ENCODE measurements at regions not wholly inside any gene's neighbourhood (a gene's known extent, or its start where the extent isn't known, plus 50 kb on each side); places are given as distances from the start of the nearest gene placed in this dataset.

DNA sequence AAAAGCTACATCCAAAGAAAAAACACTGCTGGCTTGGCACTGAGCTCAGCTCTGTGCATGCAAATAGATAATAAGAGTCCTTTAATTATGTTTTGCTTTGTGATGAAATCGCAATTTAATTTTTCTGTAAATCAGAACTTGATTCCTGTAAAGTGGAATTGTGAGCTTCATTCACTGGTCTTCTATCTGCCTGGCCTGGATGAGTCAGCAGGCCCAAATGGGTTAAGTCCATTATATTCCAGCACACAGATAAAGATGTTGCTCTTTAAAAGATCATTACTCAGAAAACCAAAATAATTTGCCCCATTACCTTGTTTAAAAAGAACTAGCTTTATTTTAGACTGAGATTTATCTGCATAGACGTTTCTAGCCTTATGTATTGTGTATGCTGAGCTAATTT lies 90.4 kb downstream of the CARTPT start:
- DNase-seq (ENCODE audit: low read depth in 2 of 2) = peak in 1 of 2 donors; percentile 52
- Histone ChIP-seq H3K4me2 (ENCODE audit: extremely low read depth, insufficient read depth, low read length) (no peak overlapping the region), H3K4me1 (ENCODE audit: control insufficient read depth, extremely low read depth, insufficient read depth, low read length) (no peaks in the 10 kb centered on the region), H3K9ac (ENCODE audit: insufficient read depth, low read length) (no peak overlapping the region), H2AFZ (ENCODE audit: low read length) (no peak overlapping the region), H3K9me3 (ENCODE audit: control insufficient read depth, insufficient read depth, low read depth, low read length) (no peaks in the 10 kb centered on the region), H3K79me2 (ENCODE audit: control insufficient read depth, insufficient read depth, low read length) (no peaks in the 10 kb centered on the region), H3K27ac (ENCODE audit: insufficient read depth, low read length) (no peak overlapping the region), H4K20me1 (ENCODE audit: control insufficient read depth, extremely low read depth, insufficient read depth, low read length) (no peaks in the 10 kb centered on the region), H3K4me3 (replicated peaks in 1 of 4; ENCODE audit: control extremely low read depth in 1 of 4, insufficient read depth in 1 of 4, low read depth in 3 of 4, low read length in 4 of 4) (no peak overlapping the region), H3K27me3 (ENCODE audit: control insufficient read depth, insufficient read depth, low read length) (peaks cover 8% of the 10 kb centered on the region), H3K36me3 (ENCODE audit: control insufficient read depth, insufficient read depth, low read length) (no peaks in the 10 kb centered on the region)
- TF ChIP-seq EZH2 (IDR thresholded peaks at IDR 0.05; ENCODE audit: low read length, missing control alignments) = no peak
- TF ChIP-seq, protein P1, sequence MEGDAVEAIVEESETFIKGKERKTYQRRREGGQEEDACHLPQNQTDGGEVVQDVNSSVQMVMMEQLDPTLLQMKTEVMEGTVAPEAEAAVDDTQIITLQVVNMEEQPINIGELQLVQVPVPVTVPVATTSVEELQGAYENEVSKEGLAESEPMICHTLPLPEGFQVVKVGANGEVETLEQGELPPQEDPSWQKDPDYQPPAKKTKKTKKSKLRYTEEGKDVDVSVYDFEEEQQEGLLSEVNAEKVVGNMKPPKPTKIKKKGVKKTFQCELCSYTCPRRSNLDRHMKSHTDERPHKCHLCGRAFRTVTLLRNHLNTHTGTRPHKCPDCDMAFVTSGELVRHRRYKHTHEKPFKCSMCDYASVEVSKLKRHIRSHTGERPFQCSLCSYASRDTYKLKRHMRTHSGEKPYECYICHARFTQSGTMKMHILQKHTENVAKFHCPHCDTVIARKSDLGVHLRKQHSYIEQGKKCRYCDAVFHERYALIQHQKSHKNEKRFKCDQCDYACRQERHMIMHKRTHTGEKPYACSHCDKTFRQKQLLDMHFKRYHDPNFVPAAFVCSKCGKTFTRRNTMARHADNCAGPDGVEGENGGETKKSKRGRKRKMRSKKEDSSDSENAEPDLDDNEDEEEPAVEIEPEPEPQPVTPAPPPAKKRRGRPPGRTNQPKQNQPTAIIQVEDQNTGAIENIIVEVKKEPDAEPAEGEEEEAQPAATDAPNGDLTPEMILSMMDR (conservative IDR thresholded peaks at IDR 0.05 in 1 of 2, IDR thresholded peaks at IDR 0.05 in 1 of 2; ENCODE audit: low read depth in 1 of 2, low read length in 2 of 2) = no peak

DNA sequence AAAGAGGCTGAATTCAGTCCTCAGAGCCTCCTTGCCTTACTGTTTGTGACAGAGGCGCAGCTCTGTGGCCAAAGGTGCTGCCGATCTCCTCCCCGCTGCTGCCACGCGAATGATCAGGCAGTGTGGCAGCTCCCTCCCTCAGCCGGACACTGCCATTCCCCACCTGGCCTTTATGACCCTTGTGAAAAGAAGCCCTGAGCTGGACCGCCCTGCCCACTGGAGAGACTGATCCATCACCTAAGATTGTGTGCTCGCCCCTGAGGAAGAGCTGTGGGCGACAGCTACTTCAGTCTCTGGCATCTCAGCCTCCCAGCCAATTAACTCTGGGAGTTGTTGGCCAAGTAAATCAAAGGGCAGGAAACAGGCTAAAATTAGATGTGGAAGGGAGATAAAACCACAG lies 90.9 kb downstream of the CARTPT start:
- Histone ChIP-seq H3K9ac (ENCODE audit: insufficient read depth, low read length) (no peak overlapping the region), H3K36me3 (ENCODE audit: control insufficient read depth, insufficient read depth, low read length) (no peaks in the 10 kb centered on the region), H3K27ac (ENCODE audit: insufficient read depth, low read length) (no peak overlapping the region), H3K4me1 (ENCODE audit: control insufficient read depth, extremely low read depth, insufficient read depth, low read length) (no peaks in the 10 kb centered on the region), H3K27me3 (ENCODE audit: control insufficient read depth, insufficient read depth, low read length) (peaks cover 8% of the 10 kb centered on the region), H3K9me3 (ENCODE audit: control insufficient read depth, insufficient read depth, low read depth, low read length) (no peaks in the 10 kb centered on the region), H3K4me3 (replicated peaks in 1 of 4; ENCODE audit: control extremely low read depth in 1 of 4, insufficient read depth in 1 of 4, low read depth in 3 of 4, low read length in 4 of 4) (no peak overlapping the region), H3K79me2 (ENCODE audit: control insufficient read depth, insufficient read depth, low read length) (no peaks in the 10 kb centered on the region), H4K20me1 (ENCODE audit: control insufficient read depth, extremely low read depth, insufficient read depth, low read length) (no peaks in the 10 kb centered on the region), H3K4me2 (ENCODE audit: extremely low read depth, insufficient read depth, low read length) (no peak overlapping the region), H2AFZ (ENCODE audit: low read length) (no peak overlapping the region)
- no peak for DNase-seq (ENCODE audit: low read depth in 2 of 2)
- TF ChIP-seq, protein P1 (conservative IDR thresholded peaks at IDR 0.05 in 1 of 2, IDR thresholded peaks at IDR 0.05 in 1 of 2; ENCODE audit: low read depth in 1 of 2, low read length in 2 of 2) = no peak
- TF ChIP-seq EZH2 (IDR thresholded peaks at IDR 0.05; ENCODE audit: low read length, missing control alignments) = no peak

DNA sequence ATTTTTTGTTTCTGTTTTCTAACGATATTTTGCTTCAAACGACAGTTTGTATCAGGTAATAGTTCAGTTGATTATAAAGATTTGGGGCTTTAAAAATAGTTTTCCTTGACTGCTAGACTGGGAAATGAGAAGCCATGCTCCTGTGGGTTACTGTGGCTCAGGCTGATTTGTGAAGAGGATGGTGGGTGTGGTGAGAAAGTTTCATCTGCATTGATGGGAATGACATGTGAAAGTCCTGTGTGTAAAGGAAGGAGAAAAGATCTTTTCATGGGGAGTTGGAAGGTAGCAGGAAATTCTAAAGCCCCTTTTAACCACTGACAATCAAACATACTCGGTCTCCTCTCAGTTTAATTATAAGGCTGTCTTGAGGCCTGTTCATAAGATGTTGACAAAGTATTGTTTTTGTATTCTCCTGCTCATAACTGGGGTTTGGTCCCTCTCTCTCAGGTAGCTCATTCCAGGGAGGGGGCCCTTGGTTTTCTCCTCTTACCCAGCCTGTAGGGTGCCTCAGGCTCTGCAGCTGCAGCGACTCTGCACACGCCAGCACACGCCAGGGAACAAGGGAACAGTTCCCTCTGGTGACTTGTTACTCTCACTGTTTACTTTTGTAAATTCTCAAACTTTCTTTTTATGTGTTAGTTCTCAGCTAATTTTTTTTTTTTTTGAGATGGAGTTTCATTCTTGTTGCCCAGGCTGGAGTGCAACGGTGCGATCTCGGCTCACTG lies 91.6 kb downstream of the CARTPT start:
- H3K27me3 ChIP-seq (ENCODE audit: control insufficient read depth, insufficient read depth, low read length) = peaks cover 8% of the 10 kb centered on the region
- H3K4me3 ChIP-seq (replicated peaks in 1 of 4; ENCODE audit: control extremely low read depth in 1 of 4, insufficient read depth in 1 of 4, low read depth in 3 of 4, low read length in 4 of 4) = no peak overlapping the region
- H2AFZ ChIP-seq (ENCODE audit: low read length) = no peak overlapping the region
- no peak overlapping the region for H3K4me2 ChIP-seq (ENCODE audit: extremely low read depth, insufficient read depth, low read length)
- no peak for DNase-seq (ENCODE audit: low read depth in 2 of 2)
- H3K27ac ChIP-seq (ENCODE audit: insufficient read depth, low read length) = no peak overlapping the region
- H3K79me2 ChIP-seq (ENCODE audit: control insufficient read depth, insufficient read depth, low read length) = no peaks in the 10 kb centered on the region
- no peaks in the 10 kb centered on the region for H3K4me1 ChIP-seq (ENCODE audit: control insufficient read depth, extremely low read depth, insufficient read depth, low read length)
- no peak overlapping the region for H3K9ac ChIP-seq (ENCODE audit: insufficient read depth, low read length)
- H3K36me3 ChIP-seq (ENCODE audit: control insufficient read depth, insufficient read depth, low read length) = no peaks in the 10 kb centered on the region
- no peaks in the 10 kb centered on the region for H3K9me3 ChIP-seq (ENCODE audit: control insufficient read depth, insufficient read depth, low read depth, low read length)
- no peaks in the 10 kb centered on the region for H4K20me1 ChIP-seq (ENCODE audit: control insufficient read depth, extremely low read depth, insufficient read depth, low read length)
- TF ChIP-seq EZH2 (IDR thresholded peaks at IDR 0.05; ENCODE audit: low read length, missing control alignments) = no peak
- TF ChIP-seq, protein P1 (conservative IDR thresholded peaks at IDR 0.05 in 1 of 2, IDR thresholded peaks at IDR 0.05 in 1 of 2; ENCODE audit: low read depth in 1 of 2, low read length in 2 of 2) = no peak
